ENCODE measurements at regions not wholly inside any gene's neighbourhood (a gene's known extent, or its start where the extent isn't known, plus 50 kb on each side); places are given as distances from the start of the nearest gene placed in this dataset.

DNA sequence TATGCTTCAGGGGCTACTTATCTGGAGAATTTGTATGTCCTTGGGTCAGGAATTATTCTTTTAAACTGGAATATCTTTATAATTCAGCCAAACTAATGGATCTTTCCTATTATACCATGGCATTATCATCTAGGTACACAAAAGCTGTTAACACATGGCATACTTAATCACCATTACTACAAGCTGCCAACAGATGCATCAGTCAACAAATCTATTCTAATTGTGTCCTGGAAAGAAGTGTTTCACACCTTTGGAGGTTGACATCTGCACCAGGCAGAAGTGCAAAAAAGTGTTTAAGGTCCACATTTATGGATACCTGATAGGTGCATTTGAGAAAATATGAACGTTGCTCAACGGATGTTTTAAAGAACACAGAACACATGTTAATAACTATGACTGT, 470.2 kb upstream of the ADGRL2 start:
- no peak for DNase-seq

DNA sequence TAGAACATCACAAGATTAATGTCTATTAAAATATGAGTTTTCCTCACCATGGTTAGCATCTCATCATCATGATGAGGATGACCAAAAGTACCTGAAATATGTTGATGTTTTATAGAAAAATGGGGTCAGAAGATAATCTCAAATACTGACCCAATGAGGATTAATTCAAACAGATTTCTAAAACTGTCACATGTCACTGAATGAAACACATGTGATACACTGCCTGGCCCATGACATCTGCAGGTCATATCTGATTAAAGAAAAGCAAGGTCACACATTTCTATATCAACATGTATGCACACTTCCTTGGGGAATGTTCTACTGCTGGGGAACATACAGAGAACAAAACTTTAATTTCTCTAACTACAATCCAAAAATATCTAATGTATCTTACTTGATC, 470.6 kb upstream of the ADGRL2 start:
- Histone ChIP-seq H3K27ac (no peak overlapping the region), H3K4me1 (no peaks in the 10 kb centered on the region), H3K9me3 (no peaks in the 10 kb centered on the region), H3K36me3 (no peaks in the 10 kb centered on the region), H3K4me3 (no peak overlapping the region), H3K27me3 (no peaks in the 10 kb centered on the region)
- TF ChIP-seq POLR2A (IDR thresholded peaks at IDR 0.05): no peak
- TF ChIP-seq, protein P1, sequence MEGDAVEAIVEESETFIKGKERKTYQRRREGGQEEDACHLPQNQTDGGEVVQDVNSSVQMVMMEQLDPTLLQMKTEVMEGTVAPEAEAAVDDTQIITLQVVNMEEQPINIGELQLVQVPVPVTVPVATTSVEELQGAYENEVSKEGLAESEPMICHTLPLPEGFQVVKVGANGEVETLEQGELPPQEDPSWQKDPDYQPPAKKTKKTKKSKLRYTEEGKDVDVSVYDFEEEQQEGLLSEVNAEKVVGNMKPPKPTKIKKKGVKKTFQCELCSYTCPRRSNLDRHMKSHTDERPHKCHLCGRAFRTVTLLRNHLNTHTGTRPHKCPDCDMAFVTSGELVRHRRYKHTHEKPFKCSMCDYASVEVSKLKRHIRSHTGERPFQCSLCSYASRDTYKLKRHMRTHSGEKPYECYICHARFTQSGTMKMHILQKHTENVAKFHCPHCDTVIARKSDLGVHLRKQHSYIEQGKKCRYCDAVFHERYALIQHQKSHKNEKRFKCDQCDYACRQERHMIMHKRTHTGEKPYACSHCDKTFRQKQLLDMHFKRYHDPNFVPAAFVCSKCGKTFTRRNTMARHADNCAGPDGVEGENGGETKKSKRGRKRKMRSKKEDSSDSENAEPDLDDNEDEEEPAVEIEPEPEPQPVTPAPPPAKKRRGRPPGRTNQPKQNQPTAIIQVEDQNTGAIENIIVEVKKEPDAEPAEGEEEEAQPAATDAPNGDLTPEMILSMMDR (IDR thresholded peaks at IDR 0.05): no peak
- no peak for DNase-seq

More for the DNA sequence above, 470.2 kb upstream of the ADGRL2 start:
- Histone ChIP-seq H3K9me3 (no peaks in the 10 kb centered on the region), H3K36me3 (no peaks in the 10 kb centered on the region), H3K4me1 (no peaks in the 10 kb centered on the region), H3K27ac (no peak overlapping the region), H3K4me3 (no peak overlapping the region), H3K27me3 (no peaks in the 10 kb centered on the region)
- no peak for TF ChIP-seq POLR2A (IDR thresholded peaks at IDR 0.05)
- TF ChIP-seq, protein P1 (IDR thresholded peaks at IDR 0.05): no peak

DNA sequence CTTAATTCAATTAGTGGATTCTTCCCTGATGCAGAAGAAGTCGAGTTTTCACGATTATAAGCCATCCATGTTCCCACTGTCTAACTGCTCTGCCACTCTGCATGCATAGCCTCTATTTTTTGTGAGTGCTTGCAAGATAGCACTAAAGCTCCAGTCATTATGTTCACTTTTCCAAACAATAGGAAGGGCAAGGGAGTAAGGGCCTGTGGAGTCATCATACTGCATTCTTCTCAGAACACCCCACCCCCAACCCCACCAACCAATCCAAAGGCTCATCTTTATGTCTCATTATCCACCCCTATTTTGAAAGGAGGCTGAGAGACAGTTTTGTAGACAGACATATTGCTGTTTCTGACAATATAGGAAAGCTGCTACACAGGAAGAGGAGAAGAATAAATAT, 471.7 kb upstream of the ADGRL2 start:
- DNase-seq: no peak
- Histone ChIP-seq H3K27ac (no peak overlapping the region), H3K4me1 (no peaks in the 10 kb centered on the region), H3K4me3 (no peak overlapping the region), H3K9me3 (no peaks in the 10 kb centered on the region), H3K36me3 (no peaks in the 10 kb centered on the region), H3K27me3 (no peaks in the 10 kb centered on the region)
- TF ChIP-seq, protein P1 (IDR thresholded peaks at IDR 0.05): no peak
- TF ChIP-seq POLR2A (IDR thresholded peaks at IDR 0.05): no peak

DNA sequence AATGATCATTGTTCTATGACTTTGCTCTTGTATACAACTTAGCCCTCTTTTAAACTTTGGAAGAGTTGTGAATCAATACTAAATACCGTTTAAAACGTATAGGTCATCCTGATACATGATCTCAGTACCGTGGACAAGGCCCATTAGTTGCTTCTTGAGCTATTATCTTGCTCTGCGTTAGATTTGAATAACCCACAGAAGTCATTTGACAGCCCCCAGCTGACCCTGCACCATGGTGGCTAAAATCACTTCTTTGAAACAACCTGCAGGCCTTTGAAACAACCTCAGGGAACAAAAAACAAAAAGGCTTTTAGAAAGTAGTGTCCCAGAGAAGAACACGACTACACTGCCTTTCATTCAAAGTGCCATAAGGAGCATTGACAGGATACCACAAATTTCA, 473.0 kb upstream of the ADGRL2 start:
- Histone ChIP-seq H3K4me3 (no peak overlapping the region), H3K27me3 (no peaks in the 10 kb centered on the region), H3K27ac (no peak overlapping the region), H3K9me3 (no peaks in the 10 kb centered on the region), H3K4me1 (no peaks in the 10 kb centered on the region), H3K36me3 (no peaks in the 10 kb centered on the region)
- DNase-seq: no peak
- TF ChIP-seq, protein P1 (IDR thresholded peaks at IDR 0.05): no peak
- TF ChIP-seq POLR2A (IDR thresholded peaks at IDR 0.05): no peak

DNA sequence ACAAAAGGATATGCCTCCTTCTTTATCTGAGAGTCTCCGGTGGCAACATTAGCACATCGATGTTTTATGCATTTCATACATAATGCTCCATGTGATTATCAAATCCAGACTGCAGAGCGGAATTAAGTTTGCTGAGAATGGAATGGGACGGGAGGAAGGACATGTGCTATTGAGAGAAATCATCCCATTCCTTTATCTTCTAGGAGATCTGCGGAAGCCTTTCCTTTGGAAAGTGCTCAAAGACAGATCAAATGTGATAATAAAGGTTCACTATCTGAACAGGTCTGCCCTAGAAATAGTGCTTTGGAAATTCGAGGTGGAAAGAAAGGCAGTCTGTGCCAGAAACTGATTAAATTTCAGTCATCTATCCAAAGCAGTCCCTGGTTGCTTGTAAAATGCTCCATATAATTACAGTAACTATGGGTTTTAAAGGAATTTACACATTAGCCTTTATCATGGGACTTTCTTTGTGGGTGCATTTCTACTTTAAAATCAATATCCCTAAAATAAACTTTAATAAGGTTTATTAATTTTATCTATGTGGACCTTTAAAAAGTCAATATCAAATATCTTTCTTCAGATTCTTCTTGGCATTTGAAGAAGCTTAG, 473.5 kb upstream of the ADGRL2 start:
- TF ChIP-seq POLR2A (IDR thresholded peaks at IDR 0.05): no peak
- TF ChIP-seq, protein P1 (IDR thresholded peaks at IDR 0.05): no peak
- no peaks in the 10 kb centered on the region for H3K27me3 ChIP-seq

DNA sequence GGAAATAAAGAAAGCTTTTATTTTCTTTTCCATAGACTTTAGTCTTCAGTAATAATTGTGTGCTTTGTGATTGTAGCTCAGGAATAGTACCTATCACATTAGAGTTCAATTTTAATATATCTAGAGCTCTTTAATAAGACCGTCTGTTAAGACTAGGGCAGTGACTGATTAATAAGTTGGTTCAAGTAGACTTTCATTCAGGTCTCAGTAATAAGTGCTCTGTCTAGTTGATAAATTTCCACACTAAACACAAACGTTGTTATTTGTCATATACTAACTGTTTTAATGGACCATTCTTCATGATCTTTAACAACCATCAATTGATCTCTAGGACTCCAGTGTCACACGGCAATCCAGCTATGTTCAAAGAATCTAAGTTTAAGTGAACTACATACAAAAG, 474.5 kb upstream of the ADGRL2 start:
- Histone ChIP-seq H3K4me1 (no peaks in the 10 kb centered on the region), H3K4me3 (no peak overlapping the region), H3K27me3 (no peaks in the 10 kb centered on the region), H3K9me3 (no peaks in the 10 kb centered on the region), H3K27ac (no peak overlapping the region), H3K36me3 (no peaks in the 10 kb centered on the region)
- no peak for TF ChIP-seq POLR2A (IDR thresholded peaks at IDR 0.05)
- TF ChIP-seq, protein P1 (IDR thresholded peaks at IDR 0.05): no peak
- no peak for DNase-seq

More for the DNA sequence above, 473.5 kb upstream of the ADGRL2 start:
- DNase-seq: no peak
- Histone ChIP-seq H3K4me1 (no peaks in the 10 kb centered on the region), H3K27ac (no peak overlapping the region), H3K36me3 (no peaks in the 10 kb centered on the region), H3K9me3 (no peaks in the 10 kb centered on the region), H3K4me3 (no peak overlapping the region)
